ENCODE measurements at regions not wholly inside any gene's neighbourhood (a gene's known extent, or its start where the extent isn't known, plus 50 kb on each side); places are given as distances from the start of the nearest gene placed in this dataset.
"Not testable (repeated sequence)": the region's sequence is repeated elsewhere in the genome, so short reads cannot be mapped to it uniquely, and the experiment has no call there.

DNA sequence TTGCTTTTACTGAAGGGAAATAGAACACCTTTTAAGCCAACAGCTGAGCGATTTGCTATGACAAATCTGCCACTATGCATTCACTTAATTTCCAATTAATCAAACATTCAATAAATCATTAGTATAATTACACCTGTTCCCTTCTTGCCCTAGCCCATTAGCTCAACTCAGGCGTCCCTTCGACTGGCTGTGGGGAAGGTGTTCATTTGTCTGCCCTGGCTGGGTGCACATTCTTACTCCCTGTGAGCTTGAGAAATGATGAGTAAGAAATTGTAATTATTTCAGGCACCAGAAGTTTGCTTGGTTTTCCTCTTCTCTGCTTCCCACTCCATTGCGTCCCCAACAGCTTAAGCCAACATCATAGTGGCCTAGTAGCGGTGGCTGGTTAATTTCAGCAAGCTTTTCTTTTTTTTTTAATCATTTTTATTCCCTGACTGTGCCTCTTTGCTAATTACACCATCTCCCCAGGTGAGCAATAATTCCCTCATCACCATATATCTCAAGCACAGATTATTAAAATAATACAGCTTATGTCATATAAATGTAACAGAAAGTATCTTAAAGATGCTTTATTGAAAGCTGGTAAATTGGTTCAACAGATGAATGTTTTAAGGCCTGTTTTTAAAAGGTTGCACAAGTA lies 623.9 kb upstream of the RBFOX1 start:
- DNase-seq: no peak

DNA sequence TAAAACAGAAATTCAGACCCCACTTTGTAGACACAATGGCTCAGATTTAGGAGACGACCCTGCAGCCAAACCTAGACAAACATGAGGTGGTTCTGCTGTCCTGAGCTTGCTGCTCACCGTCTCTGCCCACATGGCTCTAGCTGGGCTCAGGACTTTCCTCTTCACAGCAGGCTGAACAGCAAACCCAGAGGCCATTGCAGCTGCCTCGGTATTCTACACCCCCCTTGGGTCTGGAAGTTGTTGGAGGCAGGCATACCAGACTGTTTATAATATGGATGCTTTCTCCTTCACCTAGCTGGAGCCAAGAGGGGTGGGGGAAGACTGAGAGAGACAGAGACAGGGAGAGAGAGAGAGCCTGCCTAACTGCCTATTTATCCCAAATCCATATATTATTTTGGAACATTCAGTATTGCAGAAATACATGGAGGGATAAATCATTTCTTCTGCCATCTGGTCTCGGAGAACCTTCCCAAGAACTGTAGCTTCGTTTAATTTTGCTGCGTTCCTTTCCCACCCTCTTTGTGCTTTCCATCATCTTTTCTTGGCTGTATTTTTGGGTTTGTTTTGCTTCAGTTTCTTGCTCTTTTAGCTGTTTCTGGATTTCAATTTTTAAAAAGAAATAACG lies 628.2 kb upstream of the RBFOX1 start:
- no peak for DNase-seq

DNA sequence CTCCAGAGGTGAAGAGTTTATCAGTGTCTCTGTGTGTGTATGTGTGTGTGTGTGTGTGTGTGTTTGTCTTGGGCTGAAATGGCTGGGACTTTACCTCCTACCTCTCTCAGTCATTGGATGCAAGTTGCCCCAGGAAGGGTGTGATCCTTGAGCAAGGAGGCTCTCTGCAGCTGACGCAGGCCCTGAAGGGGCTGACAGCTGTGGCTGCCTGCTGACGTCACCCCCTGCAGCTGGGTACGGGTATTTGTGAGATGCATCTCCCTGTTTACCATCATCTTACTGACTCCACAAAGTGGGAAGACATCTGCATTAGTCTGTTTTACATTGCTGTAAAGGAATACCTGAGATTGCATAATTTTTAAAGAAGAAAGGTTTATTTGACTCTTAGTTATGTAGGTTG lies 631.5 kb upstream of the RBFOX1 start:
- no peak for DNase-seq

GRCh38 chr16:6698548-6698947 lies 634.1 kb upstream of the RBFOX1 start:
- no peak for DNase-seq

DNA sequence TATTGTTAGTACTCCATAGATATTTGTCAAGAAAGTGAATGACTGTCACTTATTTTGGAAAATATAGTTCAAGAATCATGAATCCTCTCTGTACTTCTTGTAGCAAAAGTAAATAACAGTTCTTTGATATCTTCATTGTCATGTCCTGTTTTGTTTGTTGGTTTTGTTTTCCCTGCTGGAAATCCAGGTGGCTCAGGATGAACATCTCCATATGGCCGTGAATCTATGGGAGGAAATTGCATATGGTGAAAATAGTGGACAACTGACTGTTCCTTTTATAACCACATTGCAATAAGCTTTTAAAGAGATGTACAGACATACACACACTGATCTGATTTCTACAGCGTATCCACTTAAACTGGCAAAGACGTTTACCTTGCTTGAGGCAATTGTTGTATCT lies 637.0 kb upstream of the RBFOX1 start:
- no peak for DNase-seq

DNA sequence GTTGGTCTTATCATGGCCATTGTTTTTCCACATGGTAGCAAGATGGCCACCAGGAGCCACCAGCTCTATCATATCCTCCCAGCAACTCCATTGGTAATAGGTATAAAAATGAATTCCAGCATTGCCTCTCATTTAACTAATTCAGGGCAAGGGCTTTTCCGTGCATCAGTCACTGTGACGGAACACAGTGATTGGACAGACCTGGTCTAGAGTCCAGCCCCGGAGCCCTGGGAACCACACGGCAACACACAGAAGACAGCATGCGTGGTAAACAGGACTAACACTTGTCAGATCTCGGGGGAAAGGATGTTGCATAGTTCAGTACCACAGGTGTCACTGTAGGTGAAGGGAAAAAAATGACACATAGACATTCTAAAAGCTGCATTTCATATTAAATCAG lies 638.0 kb upstream of the RBFOX1 start:
- no peak for DNase-seq

DNA sequence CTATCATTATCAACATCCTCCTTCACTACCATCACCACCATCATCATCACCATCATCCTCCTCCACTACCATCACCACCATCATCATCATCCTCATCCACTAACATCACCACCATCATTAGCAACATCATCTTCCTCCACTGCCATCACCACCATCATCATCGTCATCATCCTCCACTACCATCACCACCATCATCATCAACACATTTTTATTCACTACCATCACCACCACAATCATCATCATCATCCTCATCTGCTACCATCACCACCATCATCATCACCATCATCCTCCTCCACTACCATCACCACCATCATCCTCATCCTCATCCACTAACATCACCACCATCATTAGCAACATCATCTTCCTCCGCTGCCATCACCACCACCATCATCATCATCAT lies 639.2 kb upstream of the RBFOX1 start:
- DNase-seq: not testable (repeated sequence)

DNA sequence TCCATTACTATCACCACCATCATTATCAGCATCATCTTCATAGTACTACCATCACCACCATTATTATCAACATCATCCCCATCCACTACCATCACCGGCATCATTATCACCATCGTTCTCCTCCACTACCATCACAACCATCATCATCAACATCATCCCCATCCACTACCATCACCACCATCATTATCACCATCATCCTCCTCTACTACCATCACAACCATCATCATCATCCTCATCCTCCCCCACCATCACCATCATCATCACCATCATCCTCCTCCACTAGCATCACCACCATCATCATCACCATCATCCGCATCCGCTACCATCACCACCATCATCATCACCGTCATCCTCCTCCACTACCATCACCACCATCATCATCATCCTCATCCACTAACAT lies 639.8 kb upstream of the RBFOX1 start:
- DNase-seq: no peak

- no peak for DNase-seq
Measured at GRCh38 chr16:6690741-6691140, 641.9 kb upstream of the RBFOX1 start.

GRCh38 chr16:6689643-6690042 lies 643.0 kb upstream of the RBFOX1 start:
- no peak for DNase-seq

- DNase-seq: no peak
Measured at GRCh38 chr16:6687593-6687992, 645.1 kb upstream of the RBFOX1 start.

DNA sequence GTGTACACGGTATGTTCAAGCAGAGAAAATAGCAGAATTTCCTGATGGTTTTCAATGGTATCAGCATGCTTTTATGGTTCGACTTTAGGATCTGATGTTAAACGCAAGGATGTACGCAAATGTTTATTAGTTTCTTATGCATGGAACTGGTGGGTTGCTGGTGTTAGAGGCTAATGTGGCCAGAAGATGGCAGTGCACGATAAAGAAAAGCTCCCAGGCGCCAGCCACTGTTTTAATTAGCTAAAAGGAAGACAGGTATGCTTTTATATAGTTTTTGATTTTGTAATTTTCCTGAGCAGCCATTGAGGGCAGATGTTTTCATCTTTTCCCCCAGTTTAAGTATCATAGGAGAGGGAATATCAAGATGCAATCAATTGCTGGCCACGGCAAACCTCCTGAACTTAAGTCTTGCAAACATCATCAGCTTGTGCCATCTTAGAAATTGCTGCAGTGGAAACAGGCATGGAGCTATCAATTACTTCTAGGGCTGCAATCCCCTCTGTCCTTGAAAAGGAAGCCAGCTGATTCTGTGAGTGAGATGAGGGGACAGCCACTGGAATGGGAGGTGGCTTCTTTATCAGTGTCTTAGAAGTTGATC lies 648.5 kb upstream of the RBFOX1 start:
- DNase-seq: peak in 1 of 2 donors; percentile 0

DNA sequence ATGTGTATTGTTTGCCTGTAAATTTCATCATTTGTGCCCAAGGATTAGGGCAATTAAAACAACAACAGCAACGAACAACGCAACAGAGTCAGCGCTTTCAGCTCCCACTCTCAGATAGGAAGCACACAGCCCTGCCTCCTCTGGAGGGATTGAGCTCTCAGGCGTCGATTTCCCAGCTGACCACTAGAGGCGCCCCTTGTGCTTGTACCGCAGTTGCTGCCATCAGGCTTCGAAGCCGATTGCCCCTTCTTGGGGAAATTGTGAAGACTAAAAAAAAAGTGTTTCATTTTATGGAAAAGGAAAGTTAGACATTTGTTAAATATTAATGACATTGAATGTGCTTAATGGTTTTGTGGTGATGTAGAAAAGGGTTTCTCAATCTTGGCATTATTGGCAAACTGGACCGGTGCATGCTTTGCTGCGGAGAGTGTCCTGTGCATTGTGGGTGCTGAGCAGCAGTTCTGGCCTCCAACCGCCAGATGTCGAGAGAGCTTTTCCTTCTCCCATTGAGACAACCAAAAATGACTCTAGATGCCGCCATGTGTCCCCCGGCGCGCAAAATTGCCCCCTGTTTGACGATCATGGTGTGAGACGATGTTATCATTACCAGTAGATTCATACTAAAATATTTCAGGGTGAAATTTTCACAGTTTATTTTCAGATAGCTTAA lies 650.4 kb upstream of the RBFOX1 start:
- DNase-seq: peak; percentile 2 to 6

GRCh38 chr16:6678586-6678985 lies 654.1 kb upstream of the RBFOX1 start:
- no peak for DNase-seq

GRCh38 chr16:6674071-6674470 lies 658.6 kb upstream of the RBFOX1 start:
- no peak for DNase-seq

- DNase-seq: no peak
Measured at GRCh38 chr16:6672507-6672906, 660.1 kb upstream of the RBFOX1 start.

- no peak for DNase-seq
Measured at GRCh38 chr16:6667393-6667792, 665.3 kb upstream of the RBFOX1 start.

- no peak for DNase-seq
Measured at GRCh38 chr16:6665126-6665525, 667.5 kb upstream of the RBFOX1 start.

DNA sequence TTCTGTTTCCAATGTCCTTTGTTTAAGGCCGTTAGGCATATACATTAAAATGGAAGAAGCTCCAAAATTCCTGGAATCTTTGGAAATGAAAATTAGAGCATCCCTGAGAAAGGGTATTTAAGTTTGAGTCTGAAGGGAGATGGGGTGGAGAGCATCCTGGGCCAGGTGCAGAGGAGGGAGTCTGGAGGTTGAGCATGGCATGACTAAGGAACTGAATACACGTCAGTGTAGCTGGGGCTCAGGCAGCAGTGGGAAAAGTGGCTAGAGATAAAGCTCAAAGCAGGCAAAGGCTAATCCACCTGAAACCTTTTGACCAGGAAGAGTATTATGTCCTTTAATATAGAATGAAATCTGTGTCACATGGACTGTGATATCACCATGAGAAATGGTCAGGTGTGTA lies 669.0 kb upstream of the RBFOX1 start:
- DNase-seq: no peak

DNA sequence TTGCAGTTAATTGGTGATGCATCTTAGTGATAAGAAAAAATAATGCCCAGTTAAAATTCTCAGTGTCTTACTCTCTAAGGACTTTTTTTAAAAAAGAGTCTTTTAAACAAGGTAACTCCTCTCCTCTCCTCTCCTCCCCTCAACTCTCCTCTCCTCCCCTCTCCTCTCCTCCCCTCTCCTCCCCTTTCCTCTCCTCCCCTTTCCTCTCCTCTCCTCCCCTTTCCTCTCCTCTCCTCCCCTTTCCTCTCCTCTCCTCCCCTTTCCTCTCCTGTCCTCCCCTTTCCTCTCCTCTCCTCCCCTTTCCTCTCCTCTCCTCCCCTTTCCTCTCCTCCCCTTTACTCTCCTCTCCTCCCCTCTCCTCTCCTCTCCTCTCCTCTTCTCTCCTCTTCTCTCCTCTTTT lies 675.9 kb upstream of the RBFOX1 start:
- no peak for DNase-seq

DNA sequence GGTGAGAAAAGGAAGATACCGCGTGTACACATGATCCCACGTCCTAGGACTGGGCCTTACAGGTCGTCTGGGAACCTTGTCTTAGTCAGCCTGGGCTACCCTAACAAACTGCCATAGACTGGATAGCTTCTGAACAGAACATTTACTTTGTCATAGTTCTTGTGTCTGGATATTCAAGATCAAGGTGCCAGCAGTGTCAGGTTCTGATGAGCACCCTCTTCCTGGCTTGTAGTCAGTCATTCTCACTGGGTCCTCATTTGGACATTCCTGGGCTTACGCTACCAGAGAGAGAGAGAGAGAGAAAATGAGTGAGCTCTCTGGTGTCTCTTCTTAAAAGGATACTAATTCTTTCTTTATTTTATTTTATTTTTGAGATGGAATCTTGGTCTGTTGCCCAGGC lies 685.8 kb upstream of the RBFOX1 start:
- no peak for DNase-seq

GRCh38 chr16:6645768-6646568 lies 686.7 kb upstream of the RBFOX1 start:
- no peak for DNase-seq

- no peak for DNase-seq
Measured at GRCh38 chr16:6644916-6645315, 687.7 kb upstream of the RBFOX1 start.
